ENCODE measurements at regions not wholly inside any gene's neighbourhood (a gene's known extent, or its start where the extent isn't known, plus 50 kb on each side); places are given as distances from the start of the nearest gene placed in this dataset.

GRCh38 chr10:7070950-7071349 lies 339.9 kb downstream of the SFMBT2 start:
- DNase-seq (no peak), ATAC-seq (no peak)

GRCh38 chr10:7069706-7070105 lies 341.1 kb downstream of the SFMBT2 start:
- intact Hi-C loops (cut with DNase I) = no loop called here
- Histone ChIP-seq H3K4me1 (no peaks in the 10 kb centered on the region), H3K4me3 (no peak overlapping the region), H3K27ac (no peak overlapping the region), H3K9me3 (peaks cover 0 to 8% (median 0%) of the 10 kb centered on the region in 12 donors), H3K27me3 (peaks cover 0 to 9% (median 0%) of the 10 kb centered on the region in 9 donors), H3K36me3 (no peaks in the 10 kb centered on the region)
- DNase-seq (no peak), ATAC-seq (no peak)
- TF ChIP-seq POLR2A (IDR thresholded peaks at IDR 0.05) (no peak), CTCF (IDR thresholded peaks at IDR 0.05) (no peak)
- 83 to 88% (median 86%) methylated on average over 6 of the region's 6 CpGs for WGBS, 4 donors

More at GRCh38 chr10:7070950-7071349, 339.9 kb downstream of the SFMBT2 start:
- Histone ChIP-seq H3K9me3 (peaks cover 0 to 8% (median 0%) of the 10 kb centered on the region in 12 donors), H3K4me3 (no peak overlapping the region), H3K4me1 (no peaks in the 10 kb centered on the region), H3K36me3 (no peaks in the 10 kb centered on the region), H3K27ac (no peak overlapping the region), H3K27me3 (peaks cover 0 to 9% (median 0%) of the 10 kb centered on the region in 9 donors)
- WGBS, 4 donors = 17 to 28% (median 20%) methylated on average over 2 of the region's 2 CpGs
- TF ChIP-seq CTCF (IDR thresholded peaks at IDR 0.05) (no peak), POLR2A (IDR thresholded peaks at IDR 0.05) (no peak)
- intact Hi-C loops (cut with DNase I) = no loop called here

- 80 to 88% (median 87%) methylated on average over 4 of the region's 4 CpGs for WGBS, 4 donors
- H3K4me3 ChIP-seq = no peak overlapping the region
- H3K27me3 ChIP-seq = no peaks in the 10 kb centered on the region
- H3K9me3 ChIP-seq = no peaks in the 10 kb centered on the region
- no peak for TF ChIP-seq CTCF (IDR thresholded peaks at IDR 0.05)
- no peak for TF ChIP-seq POLR2A (IDR thresholded peaks at IDR 0.05)
- DNase-seq (no peak), ATAC-seq (no peak)
- no peaks in the 10 kb centered on the region for H3K4me1 ChIP-seq
- no peaks in the 10 kb centered on the region for H3K36me3 ChIP-seq
- intact Hi-C loops (cut with DNase I) = no loop called here
- H3K27ac ChIP-seq = no peak overlapping the region
Measured at GRCh38 chr10:7056216-7056615, 354.6 kb downstream of the SFMBT2 start.

- TF ChIP-seq POLR2A (IDR thresholded peaks at IDR 0.05) (no peak), CTCF (IDR thresholded peaks at IDR 0.05) (peak in 3 of 12 donors; percentile 13 to 18 (median 13))
- no peak overlapping the region for H3K27ac ChIP-seq
- intact Hi-C loops (cut with DNase I) = no loop called here
- peaks cover 0 to 3% (median 0%) of the 10 kb centered on the region in 12 donors for H3K9me3 ChIP-seq
- DNase-seq (no peak), ATAC-seq (no peak)
- WGBS, 4 donors = 54 to 59% (median 57%) methylated on average over 6 of the region's 6 CpGs
- no peaks in the 10 kb centered on the region for H3K27me3 ChIP-seq
- H3K4me3 ChIP-seq = no peak overlapping the region
- H3K4me1 ChIP-seq = no peaks in the 10 kb centered on the region
- H3K36me3 ChIP-seq = no peaks in the 10 kb centered on the region
Measured at GRCh38 chr10:7054915-7055314, 355.9 kb downstream of the SFMBT2 start.
